C4-2B (cell line): ENCODE measurements at regions not wholly inside any gene's neighbourhood (a gene's known extent, or its start where the extent isn't known, plus 50 kb on each side); places are given as distances from the start of the nearest gene placed in this dataset.
A peak's percentile ranks its signal among the peaks of the same experiment; 100 is the strongest.

Experiments used
- H3K27ac ChIP-seq: fragments of 450-650 bp; 2 replicates; pipeline ENCODE4 v1.5.1; 2017
- ZFX ChIP-seq: fragments of 450-650 bp; IDR thresholded peaks from 2 replicates; pipeline ENCODE4 v1.6.1; 2017
- TF ChIP-seq, protein P1 (sequence below): fragments of 450-650 bp; conservative IDR thresholded peaks from 2 replicates; pipeline ENCODE4 v1.5.1; 2017; ENCODE audit warnings: mild to moderate bottlenecking

DNA sequence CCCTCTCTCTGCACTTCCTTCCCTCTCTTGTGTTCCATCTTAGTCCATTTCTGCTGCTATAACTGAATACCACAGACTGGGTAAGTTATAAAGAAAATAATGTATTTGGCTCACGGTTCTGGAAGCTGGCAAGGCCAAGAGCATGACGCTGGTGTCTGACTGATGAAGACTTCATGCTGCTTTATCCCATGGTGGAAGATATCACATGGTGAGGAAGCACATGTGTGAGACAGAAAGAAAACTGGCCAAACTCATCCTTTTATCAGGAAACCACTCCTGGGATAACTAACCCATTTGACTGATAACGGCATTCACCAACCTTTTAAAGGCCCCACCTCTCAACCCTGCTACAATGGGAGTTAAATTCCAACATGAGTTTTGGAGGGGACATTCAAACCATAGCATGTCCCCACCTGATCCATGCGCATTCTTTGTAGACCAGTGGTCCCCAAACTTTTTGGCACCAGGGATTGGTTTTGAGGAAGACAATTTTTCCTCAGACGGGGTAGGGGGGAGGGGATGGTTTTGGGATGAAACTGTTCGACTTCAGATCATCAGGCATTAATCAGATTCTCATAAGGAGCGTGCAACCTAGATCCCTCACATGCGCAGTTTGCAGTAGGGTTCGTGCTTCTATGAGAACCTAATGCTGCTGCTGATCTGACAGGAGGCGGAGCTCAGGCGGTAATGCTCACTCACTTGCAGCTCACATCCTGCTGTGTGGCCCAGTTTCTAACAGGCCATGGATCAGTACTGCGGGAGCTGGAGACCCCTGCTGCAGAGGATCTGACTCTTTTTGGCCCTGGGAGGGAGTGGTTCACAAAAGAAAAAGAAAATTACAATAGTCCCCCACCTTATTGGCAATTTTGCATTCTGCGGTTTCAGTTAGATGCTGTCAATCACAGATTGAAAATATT, 61.6 kb upstream of the SMOX start:
- no peak overlapping the region for H3K27ac ChIP-seq
- TF ChIP-seq, protein P1, sequence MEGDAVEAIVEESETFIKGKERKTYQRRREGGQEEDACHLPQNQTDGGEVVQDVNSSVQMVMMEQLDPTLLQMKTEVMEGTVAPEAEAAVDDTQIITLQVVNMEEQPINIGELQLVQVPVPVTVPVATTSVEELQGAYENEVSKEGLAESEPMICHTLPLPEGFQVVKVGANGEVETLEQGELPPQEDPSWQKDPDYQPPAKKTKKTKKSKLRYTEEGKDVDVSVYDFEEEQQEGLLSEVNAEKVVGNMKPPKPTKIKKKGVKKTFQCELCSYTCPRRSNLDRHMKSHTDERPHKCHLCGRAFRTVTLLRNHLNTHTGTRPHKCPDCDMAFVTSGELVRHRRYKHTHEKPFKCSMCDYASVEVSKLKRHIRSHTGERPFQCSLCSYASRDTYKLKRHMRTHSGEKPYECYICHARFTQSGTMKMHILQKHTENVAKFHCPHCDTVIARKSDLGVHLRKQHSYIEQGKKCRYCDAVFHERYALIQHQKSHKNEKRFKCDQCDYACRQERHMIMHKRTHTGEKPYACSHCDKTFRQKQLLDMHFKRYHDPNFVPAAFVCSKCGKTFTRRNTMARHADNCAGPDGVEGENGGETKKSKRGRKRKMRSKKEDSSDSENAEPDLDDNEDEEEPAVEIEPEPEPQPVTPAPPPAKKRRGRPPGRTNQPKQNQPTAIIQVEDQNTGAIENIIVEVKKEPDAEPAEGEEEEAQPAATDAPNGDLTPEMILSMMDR, result no peak
- no peak for TF ChIP-seq ZFX

DNA sequence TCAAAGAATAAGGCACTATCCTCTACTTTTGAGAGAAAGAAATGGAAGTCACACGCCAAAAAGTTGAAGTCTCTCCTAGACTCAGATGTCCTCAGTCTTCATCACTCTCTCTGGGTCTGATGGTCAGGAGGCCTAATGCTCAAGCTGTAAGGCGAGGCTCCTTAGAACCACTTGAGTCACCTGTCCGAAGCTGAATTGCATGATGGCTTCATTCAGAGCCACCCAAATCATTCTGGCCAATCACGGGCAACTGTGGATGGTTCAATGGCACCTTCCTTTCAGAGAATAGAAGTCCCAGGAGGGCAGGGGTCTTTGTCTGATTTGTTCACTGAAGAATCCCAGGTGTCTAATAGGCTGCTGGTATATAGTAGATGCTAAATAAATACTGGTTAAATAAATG, 63.9 kb upstream of the SMOX start:
- peak overlapping the region; percentile 33; the same call in 1 of the 2 replicates for H3K27ac ChIP-seq
- TF ChIP-seq, protein P1, result no peak
- TF ChIP-seq ZFX, result no peak

DNA sequence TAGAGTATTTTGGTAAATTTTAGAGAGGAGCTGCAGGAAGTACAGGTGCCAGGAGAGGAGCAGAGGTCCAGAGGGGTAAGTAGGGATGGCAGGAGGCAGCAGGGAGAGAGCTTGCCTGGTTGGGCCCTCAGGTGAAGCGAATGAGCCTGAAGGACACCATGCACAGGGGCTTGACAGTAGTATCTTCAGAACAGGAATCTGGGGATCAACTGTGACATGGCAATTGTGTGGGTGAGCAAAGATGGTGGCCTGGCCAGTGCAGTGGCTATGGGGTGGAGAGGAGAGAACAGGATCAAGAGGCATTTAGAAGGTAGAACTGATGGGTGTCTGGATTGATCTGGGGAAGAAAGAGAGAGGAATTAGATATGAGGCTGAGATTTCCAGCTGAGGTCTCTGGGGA, 64.5 kb upstream of the SMOX start:
- no peak for TF ChIP-seq ZFX
- TF ChIP-seq, protein P1, result no peak
- H3K27ac ChIP-seq, result no peak overlapping the region

DNA sequence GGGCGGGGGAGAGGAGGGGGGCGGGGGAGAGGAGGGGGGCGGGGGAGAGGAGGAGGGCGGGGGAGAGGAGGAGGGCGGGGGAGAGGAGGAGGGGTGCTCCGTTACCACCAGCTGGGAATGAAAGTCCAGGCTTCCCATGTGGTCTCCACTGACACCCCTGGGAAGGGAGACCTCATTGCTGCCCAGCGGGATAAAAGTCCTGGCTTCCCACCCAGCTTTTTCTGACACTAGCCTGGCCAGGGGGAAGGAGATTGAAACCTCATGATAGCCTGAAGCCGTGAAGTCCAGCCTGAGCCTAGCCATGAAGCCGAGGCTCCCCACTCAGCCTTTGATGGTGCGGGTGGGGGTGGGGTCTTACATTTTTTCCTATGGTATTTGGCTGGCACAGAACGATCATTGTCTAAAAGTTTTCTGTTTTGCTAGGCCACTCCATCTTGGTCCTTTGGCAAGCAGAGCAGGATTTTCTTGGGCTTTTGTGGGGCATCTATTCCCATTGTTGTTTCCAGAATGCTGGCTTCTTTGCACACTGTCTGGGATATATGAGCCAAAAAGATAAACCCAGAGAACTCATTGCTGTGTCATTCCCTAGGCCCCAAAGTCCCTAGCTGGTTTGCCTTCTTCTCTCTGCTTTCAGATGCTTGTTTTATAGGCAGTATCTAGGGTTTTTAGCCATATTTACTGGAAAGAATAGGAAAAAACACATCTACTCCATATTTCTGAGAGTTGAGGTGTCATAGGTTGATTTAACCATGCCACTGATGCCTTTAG, 65.3 kb upstream of the SMOX start:
- no peak overlapping the region for H3K27ac ChIP-seq
- TF ChIP-seq, protein P1, result no peak
- TF ChIP-seq ZFX, result no peak

DNA sequence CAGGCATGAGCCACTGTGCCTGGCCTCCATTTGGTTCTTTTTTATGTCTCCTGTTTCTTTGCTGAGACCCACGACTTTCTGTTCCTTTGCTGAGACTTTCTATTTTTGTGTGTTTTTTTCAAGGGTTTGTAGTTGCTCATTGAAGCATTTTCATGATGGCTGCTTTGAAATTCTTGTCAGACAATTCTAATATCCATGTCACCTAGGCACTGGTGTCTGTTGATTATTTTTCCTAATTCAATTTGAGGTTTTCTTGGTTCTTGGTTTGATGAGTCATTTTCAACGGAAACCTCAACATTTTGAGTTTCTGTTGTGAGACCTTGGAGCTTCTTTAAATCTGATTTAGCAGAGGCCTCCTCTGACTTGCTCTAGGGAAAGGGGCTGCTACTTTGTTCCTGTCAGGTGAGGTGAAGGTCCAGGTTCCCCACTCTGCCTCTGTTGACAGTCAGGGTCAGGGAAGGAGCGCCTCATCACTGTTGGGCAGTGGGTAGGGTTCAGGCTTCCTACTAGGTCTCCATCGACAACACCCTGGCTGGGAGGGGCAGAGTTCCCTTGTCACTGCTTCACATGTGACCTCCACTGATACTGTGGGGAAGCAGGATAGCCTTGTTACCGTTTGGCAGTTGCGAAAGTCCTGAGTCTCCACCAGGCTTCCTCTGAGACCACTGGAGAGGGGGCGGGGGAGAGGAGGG, 66.1 kb upstream of the SMOX start:
- TF ChIP-seq, protein P1, result no peak
- TF ChIP-seq ZFX, result no peak
- no peak overlapping the region for H3K27ac ChIP-seq

DNA sequence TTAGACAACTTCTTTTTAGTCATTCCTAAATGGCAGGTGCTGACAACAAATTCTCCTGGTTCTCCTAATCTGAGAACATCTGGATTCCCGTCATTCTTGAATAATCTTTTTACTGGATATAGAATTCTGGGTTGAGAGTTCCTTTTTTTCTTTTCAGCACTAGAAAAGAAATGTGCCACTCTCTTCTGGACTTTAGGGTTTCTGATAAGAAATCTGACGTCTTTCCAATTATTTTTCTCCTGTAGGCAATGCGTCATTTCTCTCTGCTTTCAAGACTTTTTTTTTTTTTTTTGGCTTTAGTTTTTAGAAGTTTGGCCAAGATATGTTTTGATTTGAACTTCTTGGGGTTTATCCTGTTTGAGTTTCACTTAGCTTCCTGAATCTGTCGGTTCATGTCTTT, 66.1 kb upstream of the RNF24 start:
- no peak overlapping the region for H3K27ac ChIP-seq
- TF ChIP-seq, protein P1, result no peak
- no peak for TF ChIP-seq ZFX

DNA sequence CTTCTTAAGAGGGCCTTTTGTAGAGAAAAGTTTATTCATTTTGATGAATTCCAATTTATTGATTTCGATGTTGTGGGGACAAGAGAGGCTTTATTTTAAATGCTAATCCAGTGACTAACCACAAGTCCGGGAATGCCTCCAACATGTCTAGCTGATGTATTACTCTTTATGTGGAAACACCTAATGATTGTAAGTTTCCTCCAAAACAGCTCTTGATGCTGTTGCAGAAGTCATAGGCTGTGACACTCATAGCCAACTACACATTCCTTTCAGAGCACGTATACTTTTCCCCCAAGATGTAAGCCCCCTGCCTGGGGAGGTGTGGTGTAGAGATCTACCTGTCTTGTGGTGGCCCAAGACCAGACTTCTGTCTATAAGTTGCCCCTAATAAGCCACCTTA, 61.3 kb upstream of the RNF24 start:
- H3K27ac ChIP-seq, result no peak overlapping the region
- TF ChIP-seq, protein P1, result no peak
- TF ChIP-seq ZFX, result no peak
